ENCODE measurements at regions not wholly inside any gene's neighbourhood (a gene's known extent, or its start where the extent isn't known, plus 50 kb on each side); places are given as distances from the start of the nearest gene placed in this dataset.

DNA sequence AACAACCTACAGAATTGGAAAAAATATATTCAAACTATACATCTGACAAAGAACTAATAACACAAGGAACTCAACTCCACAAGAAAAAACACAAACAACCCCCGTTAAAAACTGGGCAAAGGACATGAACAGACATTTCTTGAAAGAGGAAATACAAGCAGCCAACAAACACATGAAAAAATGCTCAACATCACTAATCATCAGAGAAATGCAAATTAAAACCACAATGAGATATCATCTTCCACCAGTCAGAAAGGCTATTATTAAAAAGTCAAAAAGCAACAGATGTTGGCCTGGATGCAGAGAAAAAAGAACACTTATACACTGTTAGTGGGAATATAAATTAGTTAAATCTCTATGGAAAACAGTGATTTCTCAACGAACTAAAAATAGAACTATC is 82.6 kb upstream of the CCDC91 start:
- TF ChIP-seq, protein P1, sequence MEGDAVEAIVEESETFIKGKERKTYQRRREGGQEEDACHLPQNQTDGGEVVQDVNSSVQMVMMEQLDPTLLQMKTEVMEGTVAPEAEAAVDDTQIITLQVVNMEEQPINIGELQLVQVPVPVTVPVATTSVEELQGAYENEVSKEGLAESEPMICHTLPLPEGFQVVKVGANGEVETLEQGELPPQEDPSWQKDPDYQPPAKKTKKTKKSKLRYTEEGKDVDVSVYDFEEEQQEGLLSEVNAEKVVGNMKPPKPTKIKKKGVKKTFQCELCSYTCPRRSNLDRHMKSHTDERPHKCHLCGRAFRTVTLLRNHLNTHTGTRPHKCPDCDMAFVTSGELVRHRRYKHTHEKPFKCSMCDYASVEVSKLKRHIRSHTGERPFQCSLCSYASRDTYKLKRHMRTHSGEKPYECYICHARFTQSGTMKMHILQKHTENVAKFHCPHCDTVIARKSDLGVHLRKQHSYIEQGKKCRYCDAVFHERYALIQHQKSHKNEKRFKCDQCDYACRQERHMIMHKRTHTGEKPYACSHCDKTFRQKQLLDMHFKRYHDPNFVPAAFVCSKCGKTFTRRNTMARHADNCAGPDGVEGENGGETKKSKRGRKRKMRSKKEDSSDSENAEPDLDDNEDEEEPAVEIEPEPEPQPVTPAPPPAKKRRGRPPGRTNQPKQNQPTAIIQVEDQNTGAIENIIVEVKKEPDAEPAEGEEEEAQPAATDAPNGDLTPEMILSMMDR (IDR thresholded peaks at IDR 0.05) = no peak
- TF ChIP-seq EP300 (IDR thresholded peaks at IDR 0.05) (no peak), POLR2A (IDR thresholded peaks at IDR 0.05) (no peak)

Measured in tibial nerve (tissue), 4 donors.